GM18909 (cell line): ENCODE measurements at regions not wholly inside any gene's neighbourhood (a gene's known extent, or its start where the extent isn't known, plus 50 kb on each side); places are given as distances from the start of the nearest gene placed in this dataset.
"Not testable (repeated sequence)": the region's sequence is repeated elsewhere in the genome, so short reads cannot be mapped to it uniquely, and the experiment has no call there.

Experiments used
- ATAC-seq: cut with Tn5 transposase; IDR thresholded peaks from one replicate; pipeline ENCODE4 v1.9.1; 2021; ENCODE audit warnings: mild to moderate bottlenecking; ENCODE audit not compliant: unreplicated experiment, poor library complexity

DNA sequence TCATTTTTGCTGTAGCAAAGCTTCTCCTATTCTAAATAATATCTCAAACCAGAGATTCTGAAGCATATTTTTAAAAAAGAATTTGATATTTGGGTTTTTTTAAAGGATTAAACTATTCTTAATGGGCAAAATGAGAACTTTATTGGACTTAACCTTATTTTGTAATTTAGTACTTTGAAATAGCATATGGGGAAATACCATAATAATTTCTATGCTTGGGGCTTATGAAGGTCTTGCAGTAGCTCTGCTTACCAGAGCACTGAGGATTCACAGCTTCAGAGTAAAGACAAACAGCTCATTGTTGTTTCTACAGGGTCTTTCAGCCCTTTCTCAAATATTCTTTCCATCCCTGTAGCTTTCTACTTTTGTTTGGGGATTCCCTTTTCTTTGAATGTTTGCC lies 111.2 kb upstream of the ZNF648 start:
- no peak for ATAC-seq

DNA sequence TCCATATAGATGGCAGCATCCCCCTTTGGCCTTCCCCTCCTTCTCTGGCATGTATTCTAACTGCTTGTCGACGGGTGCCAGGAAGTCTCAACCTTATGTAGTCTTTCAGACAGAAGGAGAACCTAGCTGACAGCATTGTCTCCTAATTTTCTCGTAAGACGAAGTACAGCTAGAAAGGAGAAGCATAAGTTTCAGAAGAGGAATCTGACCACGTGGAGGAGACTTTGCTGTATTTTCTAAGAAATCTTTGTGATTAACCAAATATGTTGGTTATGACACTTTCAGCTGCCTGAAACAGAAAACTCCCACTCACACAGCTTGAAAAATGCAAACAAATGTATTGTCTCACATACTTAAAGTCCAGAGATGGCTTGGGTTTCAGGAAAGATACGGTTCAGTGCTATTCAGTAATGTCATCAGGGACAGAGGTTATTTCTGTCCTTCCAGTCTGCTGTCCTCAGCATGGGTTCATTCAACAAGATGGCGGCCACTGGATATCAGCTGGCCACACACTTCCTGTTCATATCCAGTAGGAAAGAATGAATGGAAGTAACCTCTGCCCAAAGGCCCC lies 109.5 kb upstream of the ZNF648 start:
- ATAC-seq: no peak

DNA sequence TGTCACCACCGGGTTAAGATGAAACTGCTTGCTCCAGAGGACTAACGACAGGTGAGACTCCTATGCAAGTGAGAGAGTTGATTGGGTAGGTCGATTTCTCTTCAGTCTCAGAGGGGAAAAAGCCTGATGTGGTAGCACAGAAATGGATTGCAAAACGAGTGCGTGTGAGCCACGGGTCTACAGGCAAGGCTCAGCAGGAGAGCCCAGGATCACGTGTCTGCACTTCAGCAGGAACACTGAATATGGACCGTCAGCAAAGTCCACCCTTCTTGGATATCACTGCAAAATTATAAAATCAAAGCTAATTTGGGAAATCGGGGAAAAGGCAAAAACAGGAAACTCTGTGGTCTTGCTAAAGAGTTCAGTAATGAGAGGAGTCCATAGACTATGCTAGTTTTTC lies 107.7 kb upstream of the ZNF648 start:
- ATAC-seq: no peak

DNA sequence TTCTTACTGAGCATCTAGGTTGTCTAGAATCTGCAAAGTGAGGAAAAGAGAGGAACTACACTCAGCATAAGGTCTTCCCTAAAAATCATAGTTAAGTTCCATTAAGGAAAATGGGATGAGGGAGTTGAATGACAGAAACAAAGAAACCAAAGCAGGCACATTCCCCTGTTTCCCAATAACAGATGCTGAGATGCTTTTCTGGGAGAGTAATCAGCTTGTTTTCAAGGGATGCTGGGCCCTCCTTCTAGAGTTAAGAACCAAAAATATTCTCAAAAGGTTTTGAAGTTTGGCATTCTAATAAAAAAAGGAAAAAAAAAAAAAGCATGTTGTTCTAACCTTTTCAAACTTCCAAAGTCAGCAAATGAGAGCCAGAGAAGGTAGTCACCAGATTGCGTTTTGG lies 105.2 kb upstream of the ZNF648 start:
- ATAC-seq: no peak

DNA sequence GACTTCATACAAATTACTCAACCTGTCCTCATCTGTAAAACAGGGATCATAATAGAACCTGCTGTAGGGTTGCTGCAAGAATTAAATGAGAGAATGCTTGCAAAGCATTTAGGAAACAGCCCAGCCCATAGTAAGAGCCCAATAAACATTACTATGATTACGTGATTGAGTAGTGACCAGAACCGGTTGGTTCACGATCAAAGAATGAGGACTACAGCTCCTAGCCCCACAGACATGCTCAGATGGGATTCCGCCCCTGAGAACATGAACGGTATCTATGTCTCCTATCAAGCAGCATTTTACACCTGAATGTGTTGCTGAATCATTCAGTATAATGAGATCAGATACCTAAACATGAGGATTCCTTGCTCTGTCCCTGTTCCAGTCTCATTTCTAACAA lies 104.8 kb upstream of the ZNF648 start:
- ATAC-seq: no peak

DNA sequence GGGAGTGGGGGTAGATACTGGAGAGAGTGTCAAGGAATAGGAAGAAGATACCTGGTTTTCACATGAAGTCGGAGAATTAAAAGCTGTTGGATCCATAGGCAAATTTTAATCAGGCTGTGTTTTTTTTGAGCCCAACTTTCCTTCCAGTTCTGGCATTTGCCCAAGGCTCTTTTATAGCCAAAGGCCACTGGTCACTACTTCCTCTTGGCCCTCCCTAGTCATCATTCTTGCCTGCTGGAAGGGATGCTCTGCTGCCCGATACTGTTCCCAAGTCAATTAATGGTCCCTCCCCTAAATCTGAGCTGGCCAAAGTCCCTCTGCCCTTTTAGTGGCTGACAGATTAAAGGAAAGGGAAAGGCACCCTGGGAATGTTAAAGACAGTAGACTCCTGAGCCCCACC lies 102.8 kb upstream of the ZNF648 start:
- ATAC-seq: no peak

DNA sequence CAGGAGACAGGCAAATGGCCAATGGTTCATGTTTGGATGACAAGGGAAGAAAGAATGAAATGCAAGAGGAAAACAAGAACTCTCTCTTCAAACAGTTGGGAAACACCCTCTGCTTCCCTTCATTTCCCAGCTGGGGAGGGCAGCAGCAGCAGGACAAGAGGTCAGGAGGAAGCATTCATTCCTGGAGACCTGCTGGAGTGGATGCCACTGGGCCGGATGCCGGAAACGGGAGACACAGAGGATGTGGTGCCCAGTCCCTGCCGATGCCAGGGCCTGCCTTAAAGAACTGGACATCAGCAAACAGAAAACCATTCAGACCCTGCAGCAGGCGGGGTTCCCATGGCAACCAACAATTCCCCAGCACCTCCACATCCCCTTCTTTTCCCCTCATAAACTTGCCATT lies 102.3 kb upstream of the ZNF648 start:
- ATAC-seq: no peak

DNA sequence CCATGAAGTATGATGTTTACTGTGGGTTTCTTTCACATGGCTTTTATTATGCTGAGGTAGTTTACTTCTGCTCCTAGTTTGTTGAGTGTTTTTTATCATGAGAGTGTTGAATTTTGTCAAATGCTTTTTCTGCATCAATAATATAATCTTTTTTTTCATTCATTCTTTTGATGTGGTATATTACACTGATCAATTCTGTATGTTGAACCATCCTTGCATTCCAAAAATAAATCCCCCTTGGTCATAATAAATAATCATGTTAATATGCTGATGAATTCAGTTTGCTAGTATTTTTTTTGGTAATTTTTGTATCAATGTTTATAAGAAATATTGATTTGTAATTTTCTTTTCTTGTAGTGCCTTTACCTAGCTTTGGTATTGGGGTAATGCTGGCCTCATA lies 97.9 kb upstream of the ZNF648 start:
- no peak for ATAC-seq

DNA sequence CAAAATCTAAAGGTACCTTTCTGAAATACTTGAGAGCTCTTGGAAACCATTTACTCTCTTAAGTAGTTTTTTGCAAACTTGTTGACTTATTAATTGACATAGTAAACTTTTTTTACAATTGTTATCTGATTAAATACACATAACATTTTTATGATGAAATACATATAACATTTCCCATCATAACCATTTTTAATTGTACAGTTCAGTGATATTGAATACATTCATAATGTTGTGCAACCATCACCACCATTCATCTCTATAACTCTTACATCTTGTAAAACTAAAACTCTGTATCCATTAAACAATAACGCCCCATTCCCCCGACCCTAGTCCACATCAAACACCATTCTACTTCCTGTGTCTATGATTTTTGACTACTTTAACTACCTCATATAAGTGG lies 95.7 kb upstream of the ZNF648 start:
- no peak for ATAC-seq

DNA sequence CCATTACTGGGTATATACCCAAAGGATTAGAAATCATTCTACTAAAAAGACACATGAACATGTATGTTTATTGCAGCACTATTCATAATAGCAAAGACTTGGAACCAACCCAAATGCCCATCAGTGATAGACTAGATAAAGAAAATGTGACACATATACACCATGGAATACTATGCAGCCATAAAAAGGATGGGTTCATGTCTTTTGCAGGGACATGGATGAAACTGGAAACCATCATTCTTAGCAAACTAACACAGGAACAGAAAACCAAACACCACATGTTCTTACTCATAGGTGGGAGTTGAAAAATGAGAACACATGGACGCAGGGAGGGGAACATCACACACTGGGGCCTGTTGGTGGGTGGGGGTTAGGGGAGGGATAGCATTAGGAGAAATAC lies 92.9 kb upstream of the ZNF648 start:
- ATAC-seq: not testable (repeated sequence)

DNA sequence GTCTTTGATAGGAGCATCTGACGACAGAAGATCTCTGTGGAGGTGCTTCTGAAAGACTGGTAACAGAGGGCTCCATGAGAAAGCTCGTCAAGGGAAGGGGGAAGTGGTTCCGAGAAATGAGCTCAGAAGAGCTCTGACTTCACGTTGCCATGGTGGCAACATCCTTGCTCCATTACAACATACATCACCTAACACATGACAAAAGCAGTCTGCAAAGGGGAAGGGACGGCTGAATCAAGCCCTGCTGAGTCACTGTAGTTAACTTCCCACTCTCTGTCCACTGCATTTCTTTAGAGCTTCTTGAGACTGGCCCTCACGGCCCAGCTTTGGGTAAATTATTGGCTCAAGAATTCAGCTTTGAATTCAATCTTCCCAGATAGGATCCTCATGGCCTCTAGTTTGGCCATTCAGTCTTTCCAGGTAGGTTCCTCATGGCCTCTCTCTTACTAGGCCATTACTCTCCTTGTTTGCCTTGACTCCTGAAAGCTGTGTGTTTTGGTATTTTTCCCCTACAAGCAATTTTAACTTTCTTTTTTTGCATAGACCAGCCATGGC lies 88.0 kb upstream of the ZNF648 start:
- no peak for ATAC-seq

DNA sequence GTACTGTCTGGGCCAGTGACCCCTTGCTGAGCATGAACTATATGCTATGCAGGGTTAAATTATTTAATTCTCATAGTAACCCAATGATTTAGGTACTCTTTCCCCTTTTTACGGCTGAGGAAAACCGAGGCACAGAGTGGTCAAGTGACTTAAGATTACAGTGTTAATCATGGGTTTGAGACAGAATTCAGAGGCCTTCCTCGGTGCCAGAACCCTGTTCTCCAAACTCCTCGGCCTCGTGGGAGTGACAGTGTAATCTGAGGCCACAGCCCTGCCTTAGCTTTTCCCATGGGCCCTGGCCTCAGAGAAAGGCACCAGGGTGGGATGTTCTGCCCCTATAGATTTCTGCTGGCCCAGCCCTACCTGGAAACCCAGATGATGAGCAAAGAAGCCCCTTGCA lies 86.4 kb upstream of the ZNF648 start:
- ATAC-seq: no peak

DNA sequence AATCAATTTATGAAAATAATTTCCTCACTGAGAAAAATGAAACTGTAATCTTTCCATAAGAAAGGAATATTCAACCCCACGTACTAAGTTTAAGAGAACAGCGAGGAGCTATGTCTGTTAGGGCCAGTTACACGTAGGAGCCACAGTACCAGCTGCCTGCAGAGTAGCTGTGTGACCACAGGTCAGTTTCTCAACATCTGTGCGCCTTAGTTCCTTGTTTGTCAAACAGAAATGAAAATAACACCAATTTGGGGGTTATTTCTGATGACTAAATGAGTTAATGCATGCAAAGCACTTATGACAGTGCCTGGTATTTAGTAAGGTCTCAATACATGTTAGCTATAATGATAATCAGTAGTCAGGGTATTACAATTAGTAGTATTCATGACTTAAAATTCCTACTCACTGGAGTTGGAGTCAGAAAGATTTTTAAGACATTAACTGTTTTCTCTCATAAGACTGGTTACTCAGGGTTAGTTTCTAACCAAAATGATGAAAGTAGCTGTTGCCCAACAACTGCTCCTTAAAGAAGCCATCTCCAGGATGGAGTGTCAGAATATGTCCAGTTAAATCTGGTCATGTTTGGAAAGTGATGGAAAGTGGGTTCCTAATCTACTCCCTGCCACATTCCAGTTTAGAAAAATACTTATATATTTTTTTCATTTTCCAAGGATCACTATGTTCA lies 85.8 kb upstream of the ZNF648 start:
- peak; percentile 87 for ATAC-seq

DNA sequence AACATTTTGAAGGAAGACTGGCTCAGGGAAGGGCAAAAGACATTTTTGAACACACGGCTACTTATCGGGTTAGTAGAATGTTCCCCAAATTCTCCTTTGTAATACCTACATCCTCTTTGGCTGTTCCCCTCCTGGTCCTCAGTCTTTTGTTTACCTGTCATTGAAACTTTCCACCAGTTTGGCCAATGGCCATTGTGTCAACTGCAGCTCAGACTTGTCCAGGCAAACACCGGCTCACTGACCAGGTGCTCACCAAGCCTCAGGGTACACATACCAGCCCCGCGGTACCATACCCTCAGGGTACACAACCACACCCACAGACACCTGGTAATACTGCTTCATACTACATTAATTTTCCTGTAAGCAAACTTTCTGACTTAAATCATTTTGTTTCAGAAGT lies 84.8 kb upstream of the ZNF648 start:
- ATAC-seq: no peak

DNA sequence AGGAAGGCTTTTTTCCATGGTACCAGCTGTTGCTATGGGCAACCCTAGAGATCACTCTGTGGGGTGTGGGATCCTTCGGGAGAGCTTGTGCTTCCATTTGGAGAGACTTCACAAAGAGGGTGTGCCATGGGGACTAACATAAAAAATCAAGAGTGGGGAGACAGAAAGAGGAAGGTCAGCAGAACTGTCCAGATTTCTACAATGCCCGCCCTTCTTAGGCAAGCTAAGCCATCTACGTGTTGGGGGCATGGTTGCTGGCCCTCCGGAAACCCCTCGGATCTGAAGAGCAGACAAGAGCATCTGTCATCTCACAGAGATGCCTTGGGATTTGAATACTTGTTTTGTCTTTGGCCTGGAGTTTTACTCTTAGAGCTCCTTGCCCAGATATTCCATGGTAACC lies 83.9 kb upstream of the ZNF648 start:
- ATAC-seq: no peak

DNA sequence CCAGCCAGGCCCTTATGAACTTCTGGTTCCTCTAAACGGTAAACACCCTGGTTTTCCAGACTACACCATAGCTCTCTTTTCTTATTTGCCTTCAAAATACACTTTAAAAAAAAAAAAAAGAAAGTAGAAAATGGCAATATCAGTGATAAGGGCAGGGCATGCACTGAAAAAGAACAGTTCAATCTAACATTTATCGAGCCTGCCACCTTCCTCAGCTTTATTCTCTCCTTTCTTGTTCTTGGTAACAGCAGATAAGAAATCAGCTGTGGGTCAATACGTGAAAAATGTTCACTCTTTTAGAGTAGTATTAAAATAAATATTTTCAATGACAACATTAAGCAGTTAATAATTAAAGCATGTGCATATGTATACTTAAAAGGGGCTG lies 83.1 kb upstream of the ZNF648 start:
- ATAC-seq: no peak

DNA sequence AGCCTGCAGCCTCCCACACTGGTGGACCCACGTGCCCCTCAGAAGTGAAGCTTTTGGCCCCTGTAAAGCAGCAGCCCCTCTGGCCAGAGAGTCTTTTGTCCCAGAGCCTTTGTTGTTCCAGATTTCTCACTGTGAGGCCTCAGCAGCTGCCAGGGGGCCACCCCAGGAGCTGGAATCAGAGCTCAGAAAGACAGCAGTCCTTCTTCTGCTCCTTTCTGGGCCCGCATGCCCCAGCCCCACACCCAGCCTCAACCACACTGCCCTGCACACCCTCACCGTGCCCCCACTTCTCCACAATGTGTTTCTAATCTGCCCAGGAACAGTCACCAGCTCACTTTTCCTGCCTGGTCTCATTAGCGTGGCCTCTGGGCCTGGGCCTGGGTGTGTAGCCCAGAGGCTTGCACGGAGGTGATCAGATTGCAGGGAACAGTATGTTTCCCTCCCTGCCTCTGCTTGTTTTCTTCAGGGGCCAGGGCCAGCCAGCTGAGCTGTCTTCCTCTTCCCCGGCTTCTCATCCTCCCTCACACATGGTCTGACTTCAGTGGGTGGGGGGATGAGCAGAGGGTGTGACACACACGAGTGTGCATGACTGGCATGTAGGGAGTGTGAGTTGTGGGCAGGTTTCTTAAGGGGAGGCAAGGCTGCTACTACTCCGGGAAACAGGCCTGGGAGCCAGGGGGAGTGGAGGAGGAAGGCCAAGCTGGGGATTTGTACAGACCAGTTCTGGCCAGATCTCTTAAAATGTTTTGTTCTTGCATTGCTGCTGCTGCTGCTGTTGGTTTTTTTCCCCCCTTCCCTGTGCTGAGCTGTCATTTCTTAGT lies 82.5 kb upstream of the ZNF648 start:
- no peak for ATAC-seq

DNA sequence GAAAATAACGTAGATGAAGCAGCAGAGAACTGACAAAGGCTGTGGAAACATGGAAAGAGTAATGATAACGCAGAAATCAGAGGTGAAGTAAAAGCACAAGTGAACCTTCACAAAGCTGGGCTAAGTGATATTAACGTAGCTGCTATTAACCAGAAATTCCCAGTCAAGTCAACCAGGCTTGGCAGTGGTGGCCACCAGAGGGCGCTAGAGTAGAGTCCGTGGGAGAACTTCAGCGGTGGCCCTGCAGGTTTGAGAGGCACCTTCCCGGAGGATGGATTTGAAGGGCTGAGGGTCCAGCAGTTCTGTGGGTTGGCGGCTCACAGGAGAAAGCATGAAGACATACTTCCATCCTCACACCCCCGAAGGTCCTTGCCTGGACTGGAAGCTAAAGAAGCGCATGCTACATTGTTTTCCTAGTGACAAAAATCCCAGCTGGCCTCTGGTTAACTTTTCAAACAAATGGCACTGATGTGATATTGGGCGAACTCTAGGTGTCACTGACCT lies 81.7 kb upstream of the ZNF648 start:
- ATAC-seq: peak; percentile 46

DNA sequence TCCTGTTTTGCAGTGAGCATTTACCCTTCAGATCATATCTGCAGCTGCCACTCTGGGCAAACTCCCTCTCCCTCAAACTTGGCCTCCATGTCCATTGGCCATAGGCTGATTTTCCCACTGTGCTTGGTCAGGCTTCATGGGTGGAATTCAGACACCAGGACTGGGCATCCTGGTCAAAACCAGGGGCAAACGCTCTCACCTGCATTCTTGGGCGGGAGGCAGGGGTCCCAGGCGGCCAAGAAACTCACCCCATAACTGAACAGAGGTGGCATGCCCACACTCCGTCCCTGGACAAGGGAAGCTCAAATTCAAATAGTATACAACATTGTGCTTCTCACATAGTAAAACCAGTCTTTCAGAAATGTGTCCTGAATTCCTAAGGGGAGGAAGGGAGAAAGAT lies 81.1 kb upstream of the ZNF648 start:
- no peak for ATAC-seq

DNA sequence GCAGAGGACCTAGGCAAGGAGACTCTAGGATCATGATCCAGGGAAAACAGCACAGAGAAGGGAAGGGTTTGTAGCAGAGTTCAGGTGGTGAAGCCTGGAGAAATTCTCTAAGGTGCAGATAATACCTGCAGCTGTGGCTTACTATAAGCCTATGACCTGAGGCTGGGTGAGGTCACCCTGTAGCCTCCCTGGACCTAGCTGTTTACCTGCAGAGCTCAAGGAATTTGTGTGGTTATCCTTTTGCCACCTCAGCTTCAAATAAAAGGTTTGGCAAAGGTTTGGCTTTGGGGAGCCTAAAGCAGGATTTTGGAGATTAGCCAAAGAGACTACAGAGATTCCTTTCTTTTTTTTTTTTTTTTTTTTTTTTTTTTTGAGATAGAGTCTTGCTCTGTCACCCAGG lies 79.5 kb upstream of the ZNF648 start:
- ATAC-seq: no peak

DNA sequence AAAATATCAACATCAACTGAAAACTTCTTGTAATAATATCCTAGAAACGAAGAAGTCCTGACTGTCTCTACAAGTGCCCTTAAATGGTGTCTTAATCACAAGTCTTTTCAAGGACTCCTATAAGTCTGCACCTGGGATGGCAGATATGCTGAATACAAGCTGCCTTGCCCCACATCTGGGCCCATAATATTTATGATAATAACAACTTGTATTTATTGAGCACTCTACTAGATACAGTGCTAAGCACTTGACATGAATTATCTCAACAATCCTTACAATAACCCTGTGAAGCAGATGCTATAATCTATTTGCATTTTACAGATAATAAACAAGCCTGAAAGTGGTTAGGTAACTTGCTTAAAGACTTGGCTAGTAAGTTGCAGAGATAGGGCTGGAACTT lies 78.0 kb upstream of the ZNF648 start:
- no peak for ATAC-seq
